ENCODE measurements at regions not wholly inside any gene's neighbourhood (a gene's known extent, or its start where the extent isn't known, plus 50 kb on each side); places are given as distances from the start of the nearest gene placed in this dataset.

DNA sequence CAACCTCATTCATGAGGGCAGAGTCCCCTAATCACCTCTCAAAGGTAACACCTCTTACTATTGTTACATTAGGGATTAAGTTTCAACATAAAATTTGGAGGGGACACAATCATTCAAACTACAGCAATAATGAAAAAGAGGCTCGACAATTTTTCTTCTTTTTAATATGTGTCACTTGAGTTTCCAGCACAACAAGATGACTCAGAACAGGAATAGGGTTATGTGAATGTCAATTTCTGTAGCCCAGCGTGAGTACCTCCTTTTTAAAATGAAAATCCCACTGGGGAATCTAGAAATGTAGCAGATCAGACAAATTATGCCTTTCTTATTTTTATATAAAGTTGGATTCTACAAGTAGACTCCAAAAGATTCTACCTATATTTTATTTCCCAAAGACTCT, 83.7 kb downstream of the ZNF330 start:
- DNase-seq (no peak), FAIRE-seq (no peak)
- H3K9ac ChIP-seq (ENCODE audit: low read length in 3 of 3) = no peak overlapping the region
- TF ChIP-seq, protein P1, sequence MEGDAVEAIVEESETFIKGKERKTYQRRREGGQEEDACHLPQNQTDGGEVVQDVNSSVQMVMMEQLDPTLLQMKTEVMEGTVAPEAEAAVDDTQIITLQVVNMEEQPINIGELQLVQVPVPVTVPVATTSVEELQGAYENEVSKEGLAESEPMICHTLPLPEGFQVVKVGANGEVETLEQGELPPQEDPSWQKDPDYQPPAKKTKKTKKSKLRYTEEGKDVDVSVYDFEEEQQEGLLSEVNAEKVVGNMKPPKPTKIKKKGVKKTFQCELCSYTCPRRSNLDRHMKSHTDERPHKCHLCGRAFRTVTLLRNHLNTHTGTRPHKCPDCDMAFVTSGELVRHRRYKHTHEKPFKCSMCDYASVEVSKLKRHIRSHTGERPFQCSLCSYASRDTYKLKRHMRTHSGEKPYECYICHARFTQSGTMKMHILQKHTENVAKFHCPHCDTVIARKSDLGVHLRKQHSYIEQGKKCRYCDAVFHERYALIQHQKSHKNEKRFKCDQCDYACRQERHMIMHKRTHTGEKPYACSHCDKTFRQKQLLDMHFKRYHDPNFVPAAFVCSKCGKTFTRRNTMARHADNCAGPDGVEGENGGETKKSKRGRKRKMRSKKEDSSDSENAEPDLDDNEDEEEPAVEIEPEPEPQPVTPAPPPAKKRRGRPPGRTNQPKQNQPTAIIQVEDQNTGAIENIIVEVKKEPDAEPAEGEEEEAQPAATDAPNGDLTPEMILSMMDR (IDR thresholded peaks at IDR 0.05; ENCODE audit: borderline replicate concordance, extremely low read depth, insufficient read depth) = no peak
- peaks cover 0 to 5% (median 0%) of the 10 kb centered on the region in 3 donors for H3K4me1 ChIP-seq (ENCODE audit: control insufficient read depth in 2 of 3, insufficient read depth in 2 of 3, low read depth in 1 of 3, low read length in 3 of 3)
- H3K36me3 ChIP-seq (ENCODE audit: control insufficient read depth in 2 of 3, insufficient read depth in 3 of 3, low read length in 3 of 3) = no peaks in the 10 kb centered on the region
- H3K27me3 ChIP-seq (ENCODE audit: control insufficient read depth, insufficient read depth, low read length) = no peaks in the 10 kb centered on the region
- no peak overlapping the region for H3K27ac ChIP-seq (ENCODE audit: low read depth in 2 of 2, low read length in 2 of 2)
- H3K9me3 ChIP-seq (ENCODE audit: control insufficient read depth in 2 of 3, insufficient read depth in 1 of 3, low read length in 3 of 3) = no peaks in the 10 kb centered on the region
- intact Hi-C loops (cut with DNase I) = no loop called here
- no peak overlapping the region for H3K4me3 ChIP-seq (ENCODE audit: low read length in 3 of 3)

DNA sequence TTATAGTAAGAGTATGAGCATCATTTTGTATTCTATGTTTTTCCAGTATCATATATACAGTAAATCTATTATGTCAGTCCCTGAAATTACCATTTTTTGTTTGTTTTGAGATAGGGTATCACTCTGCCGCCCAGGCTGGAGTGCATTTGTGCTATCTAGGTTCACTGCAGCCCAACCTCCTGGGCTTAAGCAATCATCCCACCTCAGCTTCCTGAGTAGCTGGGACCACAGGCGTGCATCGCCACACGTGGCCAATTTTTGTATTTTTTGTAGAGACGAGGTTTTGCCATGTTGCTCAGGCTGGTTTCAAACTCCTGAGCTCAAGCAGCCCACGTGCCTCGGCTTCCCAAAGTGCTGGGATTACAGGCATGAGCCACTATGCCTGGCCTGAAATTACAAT, 85.6 kb downstream of the ZNF330 start:
- no peak for FAIRE-seq
- Histone ChIP-seq H3K9ac (ENCODE audit: low read length in 3 of 3) (no peak overlapping the region), H3K36me3 (ENCODE audit: control insufficient read depth in 2 of 3, insufficient read depth in 3 of 3, low read length in 3 of 3) (no peaks in the 10 kb centered on the region), H3K4me3 (ENCODE audit: low read length in 3 of 3) (no peak overlapping the region), H3K9me3 (ENCODE audit: control insufficient read depth in 2 of 3, insufficient read depth in 1 of 3, low read length in 3 of 3) (no peaks in the 10 kb centered on the region), H3K4me1 (ENCODE audit: control insufficient read depth in 2 of 3, insufficient read depth in 2 of 3, low read depth in 1 of 3, low read length in 3 of 3) (peaks cover 0 to 5% (median 0%) of the 10 kb centered on the region in 3 donors), H3K27me3 (ENCODE audit: control insufficient read depth, insufficient read depth, low read length) (no peaks in the 10 kb centered on the region), H3K27ac (ENCODE audit: low read depth in 2 of 2, low read length in 2 of 2) (no peak overlapping the region)
- TF ChIP-seq, protein P1 (IDR thresholded peaks at IDR 0.05; ENCODE audit: borderline replicate concordance, extremely low read depth, insufficient read depth) = no peak
- intact Hi-C loops (cut with DNase I) = no loop called here
- DNase-seq = no peak

DNA sequence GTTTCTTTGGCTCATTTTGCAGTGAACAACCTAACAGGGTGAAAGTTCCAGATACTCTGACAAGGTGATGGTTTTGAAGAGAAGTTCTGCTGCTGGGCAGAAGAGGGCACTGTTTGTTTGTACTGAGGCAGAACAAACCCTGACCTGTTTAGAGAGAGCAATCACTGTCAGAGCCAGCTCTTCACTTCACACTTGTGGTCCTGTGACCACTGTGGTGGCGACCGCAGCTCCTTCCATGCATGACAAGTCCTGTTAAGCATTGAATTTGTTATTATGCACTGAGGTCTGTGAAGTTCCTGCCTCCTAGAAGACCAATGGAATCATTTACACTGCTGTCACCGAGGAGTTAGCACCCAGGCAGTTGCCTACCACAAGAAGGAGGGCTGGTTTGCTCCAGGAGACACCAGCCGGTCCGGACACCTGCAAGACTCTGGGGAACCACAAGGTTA, 86.6 kb downstream of the ZNF330 start:
- intact Hi-C loops (cut with DNase I) = no loop called here
- H3K4me1 ChIP-seq (ENCODE audit: control insufficient read depth in 2 of 3, insufficient read depth in 2 of 3, low read depth in 1 of 3, low read length in 3 of 3) = peaks cover 0 to 5% (median 0%) of the 10 kb centered on the region in 3 donors
- H3K9ac ChIP-seq (ENCODE audit: low read length in 3 of 3) = no peak overlapping the region
- peak; percentile 72 to 84 (median 77) for DNase-seq
- no peak overlapping the region for H3K27ac ChIP-seq (ENCODE audit: low read depth in 2 of 2, low read length in 2 of 2)
- no peaks in the 10 kb centered on the region for H3K27me3 ChIP-seq (ENCODE audit: control insufficient read depth, insufficient read depth, low read length)
- no peaks in the 10 kb centered on the region for H3K36me3 ChIP-seq (ENCODE audit: control insufficient read depth in 2 of 3, insufficient read depth in 3 of 3, low read length in 3 of 3)
- H3K9me3 ChIP-seq (ENCODE audit: control insufficient read depth in 2 of 3, insufficient read depth in 1 of 3, low read length in 3 of 3) = no peaks in the 10 kb centered on the region
- H3K4me3 ChIP-seq (ENCODE audit: low read length in 3 of 3) = no peak overlapping the region
- no peak for FAIRE-seq
- TF ChIP-seq, protein P1 (IDR thresholded peaks at IDR 0.05; ENCODE audit: borderline replicate concordance, extremely low read depth, insufficient read depth) = peak; percentile 82

DNA sequence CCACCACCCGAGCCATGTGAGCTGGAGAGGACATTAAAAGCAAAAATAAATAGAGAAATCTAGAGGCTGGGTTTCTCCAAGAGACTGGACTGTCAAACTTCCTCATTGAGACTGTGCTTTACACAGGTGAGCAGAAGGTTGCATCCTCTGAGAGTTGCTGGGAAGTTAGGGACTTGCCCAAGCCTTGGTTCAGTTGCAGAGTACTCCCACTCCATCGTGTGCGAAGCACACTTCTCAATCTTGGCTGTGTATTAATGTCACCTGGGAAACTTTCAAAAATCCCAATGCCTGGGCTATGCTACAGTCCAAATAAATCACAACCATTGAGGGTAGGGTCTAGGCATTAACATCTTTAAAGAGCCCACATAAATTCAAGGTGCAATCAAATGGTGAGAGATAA, 89.2 kb downstream of the ZNF330 start:
- Histone ChIP-seq H3K4me3 (ENCODE audit: low read length in 3 of 3) (no peak overlapping the region), H3K27ac (ENCODE audit: low read depth in 2 of 2, low read length in 2 of 2) (no peak overlapping the region), H3K36me3 (ENCODE audit: control insufficient read depth in 2 of 3, insufficient read depth in 3 of 3, low read length in 3 of 3) (no peaks in the 10 kb centered on the region), H3K9ac (ENCODE audit: low read length in 3 of 3) (no peak overlapping the region), H3K9me3 (ENCODE audit: control insufficient read depth in 2 of 3, insufficient read depth in 1 of 3, low read length in 3 of 3) (no peaks in the 10 kb centered on the region), H3K4me1 (ENCODE audit: control insufficient read depth in 2 of 3, insufficient read depth in 2 of 3, low read depth in 1 of 3, low read length in 3 of 3) (peaks cover 0 to 5% (median 0%) of the 10 kb centered on the region in 3 donors), H3K27me3 (ENCODE audit: control insufficient read depth, insufficient read depth, low read length) (no peaks in the 10 kb centered on the region)
- FAIRE-seq (no peak), DNase-seq (no peak)
- TF ChIP-seq, protein P1 (IDR thresholded peaks at IDR 0.05; ENCODE audit: borderline replicate concordance, extremely low read depth, insufficient read depth) = no peak
- intact Hi-C loops (cut with DNase I) = no loop called here
